ENCODE measurements at regions not wholly inside any gene's neighbourhood (a gene's known extent, or its start where the extent isn't known, plus 50 kb on each side); places are given as distances from the start of the nearest gene placed in this dataset.
A peak's percentile ranks its signal among the peaks of the same experiment; 100 is the strongest.

DNA sequence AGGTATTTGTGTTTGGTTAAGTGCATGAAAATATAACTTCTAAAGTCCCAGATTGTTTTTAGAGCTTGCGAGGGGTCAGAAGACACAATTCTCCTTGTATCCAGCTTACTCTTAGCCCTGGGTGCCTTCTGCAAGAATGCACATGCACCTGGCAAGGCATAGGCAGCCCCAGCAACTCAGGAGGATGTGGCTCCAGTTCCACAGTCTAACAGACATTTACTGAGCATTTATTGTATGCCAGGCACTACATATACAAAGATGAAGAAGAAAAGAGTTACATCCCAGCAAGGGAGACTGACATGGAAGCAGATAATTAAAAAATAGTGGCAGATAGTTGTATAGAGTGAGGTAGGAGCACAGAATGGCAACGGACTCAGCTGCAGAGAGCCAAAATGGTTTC is 101.1 kb upstream of the FRY start:
- DNase-seq = no peak

DNA sequence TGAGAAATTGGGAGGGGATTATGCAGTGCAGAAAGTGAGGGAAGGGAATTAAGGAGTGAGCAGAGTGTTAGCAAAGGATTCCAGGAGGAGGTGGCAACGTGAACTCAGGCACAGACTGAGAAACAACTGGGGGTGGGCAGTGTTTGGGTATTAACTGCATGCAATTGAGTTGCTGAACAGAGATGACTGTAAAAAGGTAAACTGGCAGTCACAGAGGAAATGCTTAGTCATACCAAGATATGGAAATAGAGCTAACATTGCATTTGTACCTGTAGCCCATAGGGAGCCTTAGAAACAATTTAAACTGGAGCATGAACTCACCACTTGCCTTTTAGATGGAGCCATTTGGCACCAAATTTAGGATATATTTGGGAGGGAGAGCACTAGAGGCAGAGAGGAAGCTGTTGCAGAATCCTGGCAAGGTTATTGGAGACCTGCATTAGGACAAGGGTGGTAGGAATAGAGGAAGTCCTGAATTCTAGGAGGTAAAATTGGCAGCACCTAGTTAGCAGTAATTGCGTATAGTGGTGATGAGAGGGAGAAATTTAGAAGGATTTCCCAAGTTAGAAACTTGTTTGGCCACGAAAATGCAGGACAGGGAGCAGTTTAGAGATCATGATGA is 100.6 kb upstream of the FRY start:
- no peak for DNase-seq

DNA sequence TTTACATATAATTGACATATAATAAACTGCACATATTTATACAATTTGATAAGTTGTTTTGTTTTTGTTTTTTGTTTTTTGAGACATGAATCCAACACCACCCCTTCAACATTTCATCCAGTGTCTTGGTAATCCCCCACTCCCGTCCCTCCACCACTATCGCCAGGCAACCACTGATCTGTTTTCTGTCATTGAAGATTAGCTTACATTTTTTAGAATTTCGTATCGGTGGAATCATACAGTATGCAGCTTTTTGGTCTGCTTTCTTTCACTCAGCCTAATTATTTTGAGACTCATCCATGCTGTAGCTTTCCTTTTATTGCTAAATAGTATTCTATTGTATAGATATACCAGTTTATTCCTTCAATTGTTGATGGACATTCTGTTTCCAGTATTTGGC is 94.1 kb upstream of the FRY start:
- no peak for DNase-seq

DNA sequence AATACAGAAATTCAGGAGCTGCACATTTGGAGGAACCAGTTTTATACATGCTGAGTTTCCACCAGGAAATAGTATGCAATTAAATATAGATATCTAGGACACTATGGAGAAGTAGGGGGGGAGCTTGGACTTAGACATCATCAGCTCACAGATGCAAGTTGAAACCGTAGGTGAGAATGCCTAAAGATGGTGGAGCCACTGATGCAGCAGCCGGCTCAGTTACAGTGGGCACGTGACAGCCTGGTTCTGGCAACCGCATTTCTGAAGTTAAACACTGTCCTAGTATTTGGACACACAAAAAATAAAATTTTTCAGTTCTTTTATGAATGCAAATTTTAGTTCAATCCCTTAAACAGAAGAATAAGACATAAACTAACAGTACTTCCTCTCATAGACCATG is 91.5 kb upstream of the FRY start:
- DNase-seq = no peak

DNA sequence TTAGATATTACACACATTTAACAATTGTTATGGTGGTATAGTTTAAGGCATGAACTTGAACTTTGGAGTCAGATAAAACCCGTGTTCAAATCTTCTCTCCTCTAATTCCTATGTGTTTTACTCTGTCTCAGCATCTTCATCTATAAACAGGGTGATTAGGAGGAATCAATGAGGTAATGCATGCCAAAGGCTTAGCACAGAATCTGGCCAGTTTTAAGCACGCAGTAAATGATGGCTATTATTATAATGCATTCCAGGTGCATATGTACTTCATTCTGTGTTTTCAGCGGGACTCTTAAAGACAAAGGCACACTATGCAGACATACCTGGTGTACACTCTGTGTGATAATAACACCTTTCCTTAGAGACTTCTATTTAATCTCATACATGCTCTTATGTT is 88.0 kb upstream of the FRY start:
- no peak for DNase-seq

DNA sequence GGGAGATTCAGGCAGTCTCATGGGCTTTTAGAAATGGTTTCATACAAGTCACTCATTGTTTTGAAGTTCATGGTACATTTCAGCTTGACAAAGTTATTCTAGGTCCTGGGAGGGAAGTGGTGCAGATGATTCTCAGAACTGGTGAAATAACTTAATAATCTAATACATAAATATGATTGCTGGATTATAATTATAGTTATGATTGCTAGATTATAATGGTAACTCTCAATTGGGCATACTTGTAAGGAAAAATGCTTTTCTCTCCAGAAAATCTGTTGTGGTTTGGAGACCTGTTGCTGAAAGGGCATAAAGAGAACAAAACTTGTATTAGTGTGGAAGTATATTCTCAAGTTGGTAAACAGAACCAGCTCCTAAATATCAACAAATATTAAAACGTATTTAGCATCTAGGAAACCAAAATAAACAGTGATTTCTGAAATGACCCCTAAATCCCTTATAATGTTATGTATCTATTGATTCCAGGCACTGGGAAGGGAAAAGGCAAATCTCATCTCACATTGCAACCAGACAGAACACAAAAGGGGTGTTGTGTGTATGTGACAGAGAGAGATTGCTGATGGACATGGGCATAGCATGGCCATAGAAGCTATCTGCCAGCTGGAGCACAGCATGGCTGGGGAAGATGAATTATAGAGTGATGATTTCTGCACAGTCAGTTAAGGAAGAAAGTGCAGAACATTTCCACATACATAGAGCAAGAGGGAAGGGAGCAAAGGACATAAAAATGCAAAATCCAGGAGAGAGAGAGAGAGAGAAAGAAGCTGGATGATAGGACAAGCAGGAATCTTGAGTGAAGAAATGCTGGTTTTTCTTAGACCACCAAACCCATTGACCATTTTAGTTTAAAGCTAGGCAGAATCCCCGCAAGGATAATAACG is 87.1 kb upstream of the FRY start:
- no peak for DNase-seq

DNA sequence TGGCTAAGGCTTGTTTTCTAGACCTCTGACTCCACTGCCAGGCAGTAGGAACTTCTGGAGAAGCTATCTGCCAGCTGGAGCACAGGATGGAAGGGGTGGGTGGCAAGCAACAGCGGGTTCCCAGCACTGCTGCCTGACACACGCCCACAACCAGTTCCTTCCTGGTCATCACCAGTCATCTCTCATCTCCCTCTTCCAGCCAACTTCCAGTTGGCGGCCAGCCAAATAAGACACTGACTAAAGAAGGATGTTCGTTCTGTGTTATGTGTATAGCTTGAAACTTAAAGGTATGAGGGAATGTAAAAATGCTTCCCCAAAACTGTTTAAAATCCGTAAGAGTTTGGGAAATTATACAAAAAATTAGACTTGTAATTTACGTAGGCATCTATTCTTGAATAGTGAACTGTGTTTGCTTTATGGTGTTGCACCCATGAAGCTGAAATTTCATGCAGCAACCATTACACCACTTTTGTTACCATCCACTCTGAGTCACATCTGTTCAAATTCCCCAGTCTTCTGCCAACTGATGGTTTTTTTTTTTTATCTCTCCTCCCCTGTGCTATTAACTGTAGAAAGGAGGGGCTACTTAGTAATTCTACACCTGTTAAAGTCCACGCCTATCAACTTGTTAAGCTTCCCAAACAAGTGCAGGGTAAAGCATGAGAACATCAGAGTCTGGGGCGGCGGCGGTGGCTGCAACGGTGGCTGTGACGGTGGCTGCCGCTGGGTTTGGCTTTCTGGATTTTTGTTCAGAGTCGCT is 86.2 kb upstream of the FRY start:
- DNase-seq = peak; percentile 70

DNA sequence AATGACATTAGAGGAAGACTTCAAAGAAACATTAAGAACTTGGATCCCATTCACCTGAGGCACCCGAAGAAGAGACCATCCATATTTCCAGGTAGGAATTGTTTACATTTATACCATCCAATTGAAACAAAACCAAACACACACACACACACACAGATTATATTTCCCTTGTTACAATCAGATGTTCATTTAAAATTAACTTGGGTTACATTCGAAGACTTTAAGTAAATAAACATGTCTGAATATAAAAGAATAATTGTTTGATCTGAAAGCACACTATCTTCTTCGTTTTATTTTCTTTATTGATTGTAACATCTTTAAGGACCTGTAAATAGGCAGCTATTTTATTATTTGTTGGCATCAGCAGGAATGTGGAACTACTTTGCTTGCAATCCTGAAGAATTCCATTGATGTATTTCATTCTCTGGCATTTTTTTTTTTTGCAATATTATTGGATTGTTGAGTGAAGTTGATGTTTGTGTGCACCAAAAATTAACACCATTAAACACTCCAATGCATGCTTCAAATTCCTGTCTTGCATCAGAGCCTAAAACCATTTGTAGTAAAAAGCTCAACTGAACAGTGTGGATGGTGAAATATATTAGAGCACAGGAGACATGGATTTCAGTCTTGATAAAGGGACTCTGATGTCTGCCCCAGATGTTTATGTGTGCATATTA is 85.3 kb upstream of the FRY start:
- no peak for DNase-seq

DNA sequence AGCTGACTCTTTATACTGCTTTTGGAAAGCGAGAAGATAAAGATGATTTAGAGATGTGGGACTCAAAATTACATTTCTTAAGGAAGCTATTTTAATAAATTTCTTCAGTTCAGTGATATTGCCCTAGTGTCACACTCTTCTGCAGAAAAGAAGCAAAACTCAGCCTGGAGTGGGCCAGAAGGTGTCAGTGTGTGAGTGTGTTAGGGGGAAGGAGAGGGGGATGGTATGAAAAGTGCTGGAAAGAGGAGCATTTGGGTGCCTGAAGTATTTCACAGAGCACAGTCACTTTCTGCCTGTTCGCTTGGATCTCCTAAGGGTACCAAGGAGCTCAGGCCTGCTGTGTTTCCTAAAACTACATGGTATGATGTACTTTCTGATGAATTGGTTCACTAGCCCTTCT is 84.5 kb upstream of the FRY start:
- DNase-seq = no peak

DNA sequence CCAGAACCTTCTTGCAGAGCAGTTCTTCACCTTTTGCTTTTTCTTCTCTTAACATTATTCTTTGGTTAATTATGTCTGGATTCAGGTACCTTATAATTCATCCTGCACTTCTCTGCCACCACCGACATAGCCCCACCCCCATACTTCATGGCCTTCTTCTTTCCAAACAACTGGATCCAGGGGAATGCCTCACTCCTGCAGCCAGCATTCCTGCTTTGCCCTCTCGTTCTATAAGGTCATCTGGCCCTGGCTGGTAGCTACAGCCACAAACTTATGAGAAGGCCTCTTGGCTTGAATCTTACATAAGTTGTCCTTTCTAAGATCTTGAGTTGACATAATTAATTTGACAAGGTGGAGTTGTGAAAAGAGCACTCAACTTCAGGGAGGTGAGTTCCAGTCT is 84.1 kb upstream of the FRY start:
- no peak for DNase-seq

DNA sequence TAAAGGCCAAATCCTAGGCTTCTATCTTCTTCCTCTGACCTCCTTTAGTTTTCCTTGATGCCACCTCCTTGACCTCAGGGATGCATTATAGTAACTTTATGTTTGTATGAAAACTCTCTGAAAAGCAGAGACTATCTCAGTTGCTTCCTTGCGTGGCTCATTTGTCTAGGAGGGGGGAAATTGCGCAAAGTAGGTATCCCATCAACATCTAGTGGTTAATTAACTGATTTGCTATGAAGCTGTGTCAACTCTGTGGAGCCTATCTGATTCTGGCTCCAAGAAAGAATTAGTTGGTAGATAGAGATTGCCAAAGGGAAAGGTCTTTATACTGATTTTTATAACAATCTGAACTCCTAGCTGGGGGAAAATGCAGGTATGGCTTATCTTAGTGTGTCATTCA is 82.1 kb upstream of the FRY start:
- no peak for DNase-seq

DNA sequence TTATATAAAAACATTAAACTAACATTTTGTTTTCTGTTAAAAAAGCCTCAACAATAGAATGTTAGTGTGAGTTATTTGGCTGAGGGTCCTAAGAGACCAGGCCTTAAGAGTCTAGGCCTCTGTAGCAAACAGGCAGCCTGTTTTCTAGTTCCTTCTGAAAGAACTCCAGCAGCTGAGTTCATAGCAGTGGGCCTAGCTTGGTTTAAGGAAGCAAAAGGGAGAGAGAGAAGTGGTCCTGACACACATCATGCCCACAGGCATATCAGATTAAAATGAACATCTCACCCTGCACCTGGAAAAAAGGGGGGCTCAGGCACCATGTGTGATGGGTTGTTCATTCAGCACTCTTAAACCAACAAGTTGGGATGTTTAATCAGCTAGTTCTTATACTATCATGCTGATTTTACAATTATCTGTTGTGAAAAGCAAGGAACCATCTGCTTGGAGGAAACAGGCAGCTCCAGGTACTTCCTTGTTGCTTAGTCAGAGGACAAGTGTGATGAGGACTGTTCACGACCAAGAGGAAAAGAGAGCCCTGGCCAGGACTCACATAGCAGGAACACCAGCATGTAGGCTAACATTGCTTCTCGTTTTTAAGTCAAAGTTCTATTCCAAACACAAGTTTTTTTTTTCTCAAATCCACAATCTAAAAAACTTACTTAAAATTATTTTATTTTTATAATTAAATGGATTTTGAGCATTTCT is 81.3 kb upstream of the FRY start:
- no peak for DNase-seq

DNA sequence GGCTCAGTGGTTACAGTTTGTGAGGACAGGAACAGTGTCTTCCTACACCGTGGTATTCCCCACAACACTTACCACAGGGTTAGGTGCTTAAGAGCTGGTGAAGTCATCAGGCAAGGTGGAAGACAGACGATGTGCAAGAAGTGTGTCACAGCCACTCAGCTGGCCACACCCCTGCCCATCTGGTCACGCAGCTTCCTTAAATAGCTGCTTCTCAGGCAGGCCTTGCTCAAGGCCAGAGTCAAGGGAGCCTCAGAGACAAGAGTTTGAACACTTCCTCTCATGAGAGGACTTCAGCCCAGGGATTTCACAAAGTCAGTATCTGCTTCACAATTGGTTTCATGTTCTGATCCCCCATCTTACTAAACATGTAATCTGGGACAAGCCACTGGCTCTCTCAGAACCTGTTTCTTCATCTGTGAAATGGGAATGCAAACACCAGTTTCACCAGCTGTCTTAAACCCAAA is 80.3 kb upstream of the FRY start:
- no peak for DNase-seq

DNA sequence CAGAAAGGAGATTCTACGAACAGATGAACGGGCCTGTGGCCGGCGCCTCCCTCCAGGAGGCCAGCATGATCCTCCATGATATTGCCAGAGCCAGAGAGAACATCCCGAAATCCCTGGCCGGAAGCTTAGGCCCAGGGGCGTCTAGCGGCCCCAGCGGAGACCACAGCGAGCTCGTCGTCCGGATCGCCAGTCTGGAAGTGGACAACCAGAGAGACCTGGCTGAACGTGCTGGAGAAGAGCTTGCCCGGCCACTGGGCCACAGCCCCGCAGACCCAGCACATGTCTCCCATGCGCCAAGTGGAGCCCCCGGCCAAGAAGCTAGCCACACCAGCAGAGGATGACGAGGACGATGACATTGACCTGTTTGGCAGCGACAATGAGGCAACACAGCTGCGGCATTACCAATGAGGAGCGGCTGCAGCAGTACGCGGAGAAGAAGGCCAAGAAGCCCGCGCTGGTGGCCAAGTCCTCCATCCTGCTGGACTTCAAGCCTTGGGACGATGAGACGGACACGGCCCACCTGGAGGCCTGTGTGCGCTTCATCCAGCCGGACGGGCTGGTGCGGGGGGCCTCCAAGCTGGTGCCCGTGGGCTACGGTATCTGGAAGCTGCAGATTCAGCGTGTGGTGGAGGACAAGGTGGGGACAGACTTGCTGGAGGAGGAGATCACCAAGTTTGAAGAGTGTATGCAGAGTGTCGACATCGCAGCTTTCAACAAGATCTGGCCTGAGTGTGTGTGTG is 78.8 kb upstream of the FRY start:
- no peak for DNase-seq

DNA sequence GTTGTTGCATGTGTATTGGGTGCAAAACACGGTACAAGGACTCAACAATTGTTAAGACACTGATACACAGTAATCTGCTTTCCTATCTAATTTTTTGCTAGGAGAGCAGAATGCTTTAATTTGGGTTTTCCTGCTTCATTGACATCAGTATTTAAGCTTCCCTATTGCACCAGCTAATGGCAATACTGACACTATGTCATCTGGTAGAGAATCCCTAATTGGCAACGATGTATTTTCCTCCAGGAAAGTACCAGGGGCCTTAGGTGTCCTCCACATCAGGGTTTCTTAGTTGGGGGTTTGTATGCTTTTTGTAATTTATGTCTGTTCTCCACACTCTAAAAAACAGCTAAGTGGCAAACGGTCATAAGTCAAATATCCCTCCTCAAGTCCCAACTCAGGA is 76.5 kb upstream of the FRY start:
- no peak for DNase-seq

DNA sequence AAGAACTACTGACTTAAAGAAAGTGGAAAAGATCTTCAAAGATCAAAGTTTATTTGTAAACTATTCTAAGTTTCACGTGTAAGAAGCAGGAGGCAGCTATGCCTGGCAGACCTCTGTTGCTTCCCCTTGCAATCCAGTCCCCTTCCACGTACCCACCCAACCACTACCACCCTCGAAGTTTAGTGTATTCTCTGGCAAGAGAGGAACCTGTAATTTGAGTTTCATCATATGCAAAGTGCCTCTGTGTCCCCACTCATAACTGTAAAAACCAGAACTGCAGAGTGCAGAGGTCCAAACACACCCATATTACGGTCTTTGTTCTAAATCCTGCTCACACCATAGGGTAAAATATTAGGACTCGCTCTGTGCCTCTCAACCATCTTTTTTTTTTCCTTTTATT is 75.8 kb upstream of the FRY start:
- DNase-seq = no peak

DNA sequence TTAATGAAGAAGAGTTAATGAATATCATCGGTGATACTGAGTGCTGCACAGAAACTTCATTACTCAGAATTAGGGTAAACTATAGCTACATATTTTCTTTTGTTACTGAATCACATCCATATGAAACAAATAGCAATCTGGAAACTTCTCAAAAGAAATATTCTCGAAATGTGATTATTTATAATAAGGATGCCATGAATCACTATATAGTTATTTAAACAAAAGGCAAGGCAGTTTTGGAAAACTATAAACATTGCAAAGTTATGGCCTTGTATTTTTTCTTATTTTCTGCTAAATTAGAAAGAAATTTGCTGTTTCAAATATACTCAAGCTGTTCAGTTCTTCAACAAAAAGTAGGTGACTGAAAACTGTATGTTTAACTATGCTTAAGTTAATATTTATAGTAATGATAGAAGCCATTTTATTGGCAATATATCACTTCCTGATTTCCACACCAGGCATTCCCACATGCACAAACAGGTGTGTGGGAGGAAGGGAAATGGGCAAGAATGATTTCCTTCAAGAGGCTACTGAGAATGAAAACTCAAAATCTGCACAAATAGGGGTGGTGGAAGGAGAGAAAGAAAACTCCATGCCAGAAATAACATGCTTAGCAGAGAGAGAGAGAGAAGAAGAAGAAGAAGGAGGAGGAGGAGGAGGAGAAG is 74.5 kb upstream of the FRY start:
- DNase-seq = no peak

DNA sequence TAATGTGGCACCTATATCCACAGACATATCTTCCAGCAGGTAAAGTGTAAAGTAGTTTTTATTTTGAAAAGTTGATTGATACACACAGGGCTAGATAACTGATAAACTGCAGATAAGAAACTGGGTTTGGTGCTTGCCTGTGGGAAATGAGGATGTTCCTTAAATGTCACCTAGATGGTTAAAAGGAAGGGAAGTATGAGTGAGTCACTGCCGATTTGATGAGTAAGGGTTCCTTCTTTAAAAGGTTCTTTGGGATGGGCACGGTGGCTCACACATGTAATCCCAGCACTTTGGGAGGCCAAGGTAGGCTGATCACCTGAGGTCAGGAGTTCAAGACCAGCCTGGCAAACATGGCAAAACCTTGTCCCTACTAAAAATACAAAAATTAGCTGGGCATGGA is 73.8 kb upstream of the FRY start:
- no peak for DNase-seq

DNA sequence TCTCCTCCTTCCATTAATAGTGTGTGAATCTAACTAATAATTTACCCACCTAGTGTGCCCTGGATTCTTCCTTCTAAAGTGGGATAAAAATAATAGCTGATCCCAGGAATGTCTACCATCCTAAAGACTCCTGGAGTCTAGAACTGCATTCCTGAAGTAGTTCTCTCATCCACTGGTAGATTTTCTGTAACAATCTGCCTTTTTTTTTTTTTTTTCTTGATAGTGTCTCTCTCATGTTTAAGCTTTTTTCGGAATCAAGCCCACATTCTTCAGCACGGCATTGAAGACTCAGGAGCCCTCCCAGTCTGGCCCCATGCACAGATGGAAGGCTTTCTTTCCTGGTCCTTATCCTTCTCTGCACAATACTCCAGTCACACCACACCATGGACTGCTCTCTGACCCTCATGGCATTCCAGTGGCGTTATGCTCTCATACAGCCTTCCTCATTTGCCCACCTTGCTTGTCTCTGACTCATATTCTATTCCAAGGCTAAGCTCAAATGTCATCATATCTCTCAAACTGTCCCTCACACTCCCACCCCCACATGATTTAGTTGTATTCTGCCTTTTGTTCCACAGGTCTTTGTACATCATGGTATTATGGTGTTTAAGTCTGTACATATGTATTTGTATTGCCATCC is 68.7 kb upstream of the FRY start:
- DNase-seq = no peak

DNA sequence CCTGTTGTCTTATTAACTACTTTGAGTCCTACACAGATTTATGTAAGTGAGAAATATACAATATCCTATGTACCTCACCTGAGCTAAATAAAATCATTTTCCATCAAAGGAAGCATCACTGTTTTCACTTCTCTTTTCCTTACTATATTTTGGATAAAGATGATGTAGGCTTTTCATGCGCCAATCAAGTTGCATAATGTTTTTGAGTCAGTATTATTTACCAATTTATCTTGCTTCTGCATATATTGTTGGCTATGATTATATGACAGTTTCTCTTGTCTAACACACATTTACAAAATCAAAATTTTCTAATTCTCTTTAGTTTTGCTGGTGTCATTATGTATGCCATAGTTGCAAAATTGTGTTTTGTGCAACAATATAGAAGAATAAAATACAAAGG is 67.9 kb upstream of the FRY start:
- no peak for DNase-seq

DNA sequence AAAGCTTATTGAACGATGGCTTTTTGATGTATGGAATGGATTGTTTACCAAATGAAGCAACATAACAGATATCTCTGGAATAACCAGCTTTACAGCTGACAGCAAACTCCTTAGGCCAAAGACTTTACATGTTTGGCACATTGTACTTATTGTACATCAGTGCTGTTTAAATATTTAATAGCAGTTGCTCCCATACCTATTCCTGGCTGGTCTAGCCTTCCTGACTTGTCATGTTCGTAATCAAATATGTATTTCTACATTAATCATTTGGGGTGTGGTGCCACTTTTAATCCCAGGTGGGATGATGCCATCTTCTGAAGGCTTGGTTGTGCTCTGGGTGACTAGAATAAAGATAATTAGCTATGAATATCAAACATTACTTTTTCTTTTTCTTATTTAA is 67.4 kb upstream of the FRY start:
- DNase-seq = no peak

Measured in NCI-H1694 (cell line).